C4-2B (cell line): ENCODE measurements at regions not wholly inside any gene's neighbourhood (a gene's known extent, or its start where the extent isn't known, plus 50 kb on each side); places are given as distances from the start of the nearest gene placed in this dataset.
A peak's percentile ranks its signal among the peaks of the same experiment; 100 is the strongest.

ENCODE experiments used
- H3K27ac ChIP-seq: fragments of 450-650 bp; 2 replicates; pipeline ENCODE4 v1.5.1; 2017
- CTCF ChIP-seq: fragments of 450-650 bp; conservative IDR thresholded peaks from 2 replicates; pipeline ENCODE4 v1.5.1; 2017; ENCODE audit warnings: mild to moderate bottlenecking
- ZFX ChIP-seq: fragments of 450-650 bp; IDR thresholded peaks from 2 replicates; pipeline ENCODE4 v1.6.1; 2017

- TF ChIP-seq ZFX = no peak
- H3K27ac ChIP-seq = no peak overlapping the region
These were observed 171.2 kb downstream of the TMEM167A start for GRCh38 chr5:82905986-82906385.

GRCh38 chr5:82901281-82901888 lies 175.8 kb downstream of the TMEM167A start:
- TF ChIP-seq ZFX = no peak
- no peak for TF ChIP-seq CTCF
- no peak overlapping the region for H3K27ac ChIP-seq

GRCh38 chr5:82894716-82895115 lies 182.5 kb downstream of the TMEM167A start:
- no peak for TF ChIP-seq CTCF
- no peak for TF ChIP-seq ZFX
- H3K27ac ChIP-seq = no peak overlapping the region

GRCh38 chr5:82889088-82889487 lies 188.1 kb downstream of the TMEM167A start:
- no peak overlapping the region for H3K27ac ChIP-seq
- TF ChIP-seq ZFX (no peak), CTCF (no peak)

- H3K27ac ChIP-seq = no peak overlapping the region
- no peak for TF ChIP-seq ZFX
- no peak for TF ChIP-seq CTCF
These were observed 190.3 kb downstream of the TMEM167A start for GRCh38 chr5:82886911-82887310.

- peak; percentile 28 for TF ChIP-seq CTCF
- no peak for TF ChIP-seq ZFX
- H3K27ac ChIP-seq = no peak overlapping the region
These were observed 191.4 kb downstream of the TMEM167A start for GRCh38 chr5:82885627-82886389.

- H3K27ac ChIP-seq = no peak overlapping the region
- TF ChIP-seq ZFX (no peak), CTCF (no peak)
These were observed 192.2 kb downstream of the TMEM167A start for GRCh38 chr5:82884821-82885471.
